KMS-11 (cell line): ENCODE measurements at regions not wholly inside any gene's neighbourhood (a gene's known extent, or its start where the extent isn't known, plus 50 kb on each side); places are given as distances from the start of the nearest gene placed in this dataset.

Experiments
- H2AFZ ChIP-seq: fragments of 200-600 bp; sonication (generic); 2 replicates; pipeline ENCODE4 v1.6.1; 2016; ENCODE audit warnings: antibody characterized with exemption, mixed run types, low read depth
- H3K27ac ChIP-seq: fragments of 200-600 bp; sonication (generic); 2 replicates; pipeline ENCODE4 v1.6.1; 2016; ENCODE audit warnings: mild to moderate bottlenecking, mixed run types
- H3K27me3 ChIP-seq: fragments of 200-600 bp; sonication (generic); 2 replicates; pipeline ENCODE4 v1.6.1; 2017; ENCODE audit warnings: mild to moderate bottlenecking, low read depth, mixed run types, moderate library complexity; ENCODE audit not compliant: insufficient read depth
- H3K36me3 ChIP-seq: fragments of 200-600 bp; sonication (generic); 2 replicates; pipeline ENCODE4 v1.6.1; 2017; ENCODE audit warnings: mild to moderate bottlenecking, mixed run types; ENCODE audit not compliant: insufficient read depth
- H3K4me1 ChIP-seq: fragments of 200-600 bp; sonication (generic); 2 replicates; pipeline ENCODE4 v1.6.1; 2016; ENCODE audit warnings: mild to moderate bottlenecking, low read depth, mixed run types; ENCODE audit not compliant: poor library complexity, severe bottlenecking
- H3K4me2 ChIP-seq: fragments of 200-600 bp; sonication (generic); 2 replicates; pipeline ENCODE4 v1.7.0; 2016; ENCODE audit warnings: mild to moderate bottlenecking, mixed run types
- H3K4me3 ChIP-seq: fragments of 200-600 bp; sonication (generic); IDR thresholded peaks from 2 replicates; pipeline ENCODE4 v1.6.1; 2017; ENCODE audit warnings: low read depth, low read length, mixed read lengths; ENCODE audit not compliant: insufficient read depth
- H3K79me2 ChIP-seq: fragments of 200-600 bp; sonication (generic); 2 replicates; pipeline ENCODE4 v1.6.1; 2016; ENCODE audit warnings: low read depth, mixed run types; ENCODE audit not compliant: insufficient read depth
- H3K9ac ChIP-seq: fragments of 200-600 bp; sonication (generic); 2 replicates; pipeline ENCODE4 v1.6.1; 2016; ENCODE audit warnings: mild to moderate bottlenecking, mixed run types
- H4K20me1 ChIP-seq: fragments of 200-600 bp; sonication (generic); 2 replicates; pipeline ENCODE4 v1.6.1; 2016; ENCODE audit warnings: mild to moderate bottlenecking, mixed run types; ENCODE audit not compliant: insufficient read depth
- CTCF ChIP-seq: fragments of 200-600 bp; sonication (generic); conservative IDR thresholded peaks from 2 replicates; pipeline ENCODE4 v1.6.1; 2017; ENCODE audit warnings: low read depth, mild to moderate bottlenecking, antibody characterized with exemption, low read length, moderate library complexity, mixed read lengths

GRCh38 chr2:12127638-12128037, 381.2 kb downstream of the LPIN1 start:
- Histone ChIP-seq H3K36me3 (no peaks in the 10 kb centered on the region), H3K4me3 (no peak overlapping the region), H4K20me1 (no peaks in the 10 kb centered on the region), H3K4me1 (no peaks in the 10 kb centered on the region), H3K79me2 (no peaks in the 10 kb centered on the region), H3K9ac (no peak overlapping the region), H2AFZ (no peak overlapping the region), H3K27ac (no peak overlapping the region), H3K27me3 (no peaks in the 10 kb centered on the region), H3K4me2 (no peak overlapping the region)
- TF ChIP-seq CTCF, result no peak

- no peak overlapping the region for H3K27ac ChIP-seq
- no peaks in the 10 kb centered on the region for H3K36me3 ChIP-seq
- no peaks in the 10 kb centered on the region for H4K20me1 ChIP-seq
- H2AFZ ChIP-seq, result no peak overlapping the region
- no peaks in the 10 kb centered on the region for H3K4me1 ChIP-seq
- H3K9ac ChIP-seq, result no peak overlapping the region
- no peak for TF ChIP-seq CTCF
- no peak overlapping the region for H3K4me3 ChIP-seq
- no peaks in the 10 kb centered on the region for H3K79me2 ChIP-seq
- no peak overlapping the region for H3K4me2 ChIP-seq
- no peaks in the 10 kb centered on the region for H3K27me3 ChIP-seq
Measured at GRCh38 chr2:12131975-12132374, 385.5 kb downstream of the LPIN1 start.

GRCh38 chr2:12141618-12142258, 395.3 kb downstream of the LPIN1 start:
- Histone ChIP-seq H3K79me2 (no peaks in the 10 kb centered on the region), H3K4me1 (no peaks in the 10 kb centered on the region), H3K9ac (no peak overlapping the region), H3K36me3 (no peaks in the 10 kb centered on the region), H3K27me3 (no peaks in the 10 kb centered on the region), H3K4me2 (no peak overlapping the region), H3K27ac (no peak overlapping the region), H3K4me3 (no peak overlapping the region), H2AFZ (no peak overlapping the region), H4K20me1 (no peaks in the 10 kb centered on the region)
- TF ChIP-seq CTCF, result no peak

GRCh38 chr2:12151716-12152115, 405.3 kb downstream of the LPIN1 start:
- no peaks in the 10 kb centered on the region for H3K27me3 ChIP-seq
- H3K4me3 ChIP-seq, result no peak overlapping the region
- no peaks in the 10 kb centered on the region for H4K20me1 ChIP-seq
- no peak overlapping the region for H3K4me2 ChIP-seq
- H2AFZ ChIP-seq, result no peak overlapping the region
- no peak overlapping the region for H3K27ac ChIP-seq
- no peaks in the 10 kb centered on the region for H3K79me2 ChIP-seq
- no peak for TF ChIP-seq CTCF
- H3K4me1 ChIP-seq, result no peaks in the 10 kb centered on the region
- H3K36me3 ChIP-seq, result no peaks in the 10 kb centered on the region
- H3K9ac ChIP-seq, result no peak overlapping the region
